Skeletal muscle satellite cell (primary cell): ENCODE measurements at regions not wholly inside any gene's neighbourhood (a gene's known extent, or its start where the extent isn't known, plus 50 kb on each side); places are given as distances from the start of the nearest gene placed in this dataset.

ENCODE experiments used
- H3K27me3 ChIP-seq: 2 replicates; pipeline ENCODE4 v1.7.0; 2013; ENCODE audit warnings: low read length; ENCODE audit not compliant: control insufficient read depth, insufficient read depth
- H3K36me3 ChIP-seq: 2 replicates; pipeline ENCODE4 v1.7.0; 2013; ENCODE audit warnings: mild to moderate bottlenecking, control low read depth, low read length; ENCODE audit not compliant: insufficient read depth
- H3K4me1 ChIP-seq: 2 replicates; pipeline ENCODE4 v1.7.0; 2013; ENCODE audit warnings: low read length; ENCODE audit not compliant: control insufficient read depth, insufficient read depth
- H3K4me2 ChIP-seq: 2 replicates; pipeline ENCODE4 v1.7.0; 2013; ENCODE audit warnings: mild to moderate bottlenecking, low read length
- H3K4me3 ChIP-seq: 2 replicates; pipeline ENCODE4 v1.7.0; 2013; ENCODE audit warnings: low read length
- H3K9ac ChIP-seq: 2 replicates; pipeline ENCODE4 v1.7.0; 2013; ENCODE audit warnings: mild to moderate bottlenecking, low read depth, low read length, moderate library complexity
- H3K9me3 ChIP-seq: replicated peaks from 2 replicates; pipeline ENCODE4 v1.7.0; 2013; ENCODE audit warnings: mild to moderate bottlenecking, control low read depth, low read length

DNA sequence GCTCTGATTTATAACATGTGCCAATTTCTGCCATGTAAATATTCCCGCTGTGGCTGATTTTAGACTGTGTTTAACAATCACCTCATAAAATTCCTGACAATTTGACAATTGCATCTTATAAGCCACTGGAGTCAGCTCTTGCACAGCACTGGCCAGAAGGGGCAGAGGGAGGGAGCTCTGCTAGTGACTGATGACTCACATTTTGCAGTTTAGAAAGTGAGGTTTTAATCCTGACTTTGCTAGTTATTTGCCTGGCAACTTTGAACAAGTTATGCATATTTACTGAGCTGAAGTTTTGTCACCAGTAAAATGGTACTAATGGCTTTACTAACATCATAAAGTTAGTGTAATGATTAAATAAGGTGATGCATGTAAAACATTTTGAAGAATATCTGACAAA, 452.3 kb downstream of the CNTNAP4 start:
- no peaks in the 10 kb centered on the region for H3K36me3 ChIP-seq

DNA sequence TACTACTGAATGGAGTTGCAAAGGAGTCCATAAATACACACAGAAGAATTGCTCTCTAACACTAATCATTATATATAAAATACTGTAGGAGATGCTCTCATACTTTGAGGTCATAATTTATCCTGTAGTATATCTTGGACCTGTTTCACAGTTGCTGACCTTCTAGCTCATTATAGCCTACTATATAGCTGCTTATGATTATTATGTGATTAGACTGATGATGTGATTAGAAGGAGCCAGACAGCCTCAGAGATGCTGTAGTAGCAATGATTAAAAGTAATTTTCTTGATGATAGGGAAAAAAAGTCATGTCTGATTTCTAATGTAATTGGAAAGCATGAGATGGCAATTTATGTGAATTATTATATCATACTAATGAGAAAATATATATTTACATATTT, 455.7 kb downstream of the CNTNAP4 start:
- Histone ChIP-seq H3K4me1 (no peaks in the 10 kb centered on the region), H3K4me2 (no peak overlapping the region)

More for the DNA sequence above, 452.3 kb downstream of the CNTNAP4 start:
- no peaks in the 10 kb centered on the region for H3K4me1 ChIP-seq
- H3K4me3 ChIP-seq = no peak overlapping the region
- H3K27me3 ChIP-seq = no peaks in the 10 kb centered on the region
- H3K4me2 ChIP-seq = no peak overlapping the region
- no peaks in the 10 kb centered on the region for H3K9me3 ChIP-seq
- H3K9ac ChIP-seq = no peak overlapping the region

DNA sequence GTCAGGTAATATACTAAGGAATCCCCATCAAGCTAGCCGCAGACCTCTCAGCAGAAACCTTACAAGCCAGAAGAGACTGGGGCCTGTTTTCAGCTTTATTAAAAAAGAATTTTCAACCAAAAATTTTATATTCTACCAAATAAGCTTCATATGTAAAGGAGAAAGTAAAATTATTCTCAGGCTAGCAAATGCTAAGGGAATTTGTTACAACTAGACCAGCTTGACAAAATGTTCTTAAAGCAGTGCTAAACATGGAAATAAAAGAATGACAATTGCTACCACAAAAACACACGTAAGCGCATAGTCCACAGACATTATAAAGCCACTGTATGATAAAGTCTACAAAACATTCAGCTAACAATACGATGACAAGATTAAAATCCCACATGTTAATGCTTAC, 449.4 kb upstream of the MON1B start:
- H3K4me1 ChIP-seq = no peaks in the 10 kb centered on the region
- peaks cover 4% of the 10 kb centered on the region for H3K9me3 ChIP-seq
- H3K9ac ChIP-seq = no peak overlapping the region
- no peak overlapping the region for H3K4me2 ChIP-seq
- H3K27me3 ChIP-seq = no peaks in the 10 kb centered on the region
- H3K36me3 ChIP-seq = no peaks in the 10 kb centered on the region
- H3K4me3 ChIP-seq = no peak overlapping the region

More for the DNA sequence above, 455.7 kb downstream of the CNTNAP4 start:
- Histone ChIP-seq H3K4me3 (no peak overlapping the region), H3K27me3 (no peaks in the 10 kb centered on the region), H3K36me3 (no peaks in the 10 kb centered on the region), H3K9me3 (no peaks in the 10 kb centered on the region), H3K9ac (no peak overlapping the region)

DNA sequence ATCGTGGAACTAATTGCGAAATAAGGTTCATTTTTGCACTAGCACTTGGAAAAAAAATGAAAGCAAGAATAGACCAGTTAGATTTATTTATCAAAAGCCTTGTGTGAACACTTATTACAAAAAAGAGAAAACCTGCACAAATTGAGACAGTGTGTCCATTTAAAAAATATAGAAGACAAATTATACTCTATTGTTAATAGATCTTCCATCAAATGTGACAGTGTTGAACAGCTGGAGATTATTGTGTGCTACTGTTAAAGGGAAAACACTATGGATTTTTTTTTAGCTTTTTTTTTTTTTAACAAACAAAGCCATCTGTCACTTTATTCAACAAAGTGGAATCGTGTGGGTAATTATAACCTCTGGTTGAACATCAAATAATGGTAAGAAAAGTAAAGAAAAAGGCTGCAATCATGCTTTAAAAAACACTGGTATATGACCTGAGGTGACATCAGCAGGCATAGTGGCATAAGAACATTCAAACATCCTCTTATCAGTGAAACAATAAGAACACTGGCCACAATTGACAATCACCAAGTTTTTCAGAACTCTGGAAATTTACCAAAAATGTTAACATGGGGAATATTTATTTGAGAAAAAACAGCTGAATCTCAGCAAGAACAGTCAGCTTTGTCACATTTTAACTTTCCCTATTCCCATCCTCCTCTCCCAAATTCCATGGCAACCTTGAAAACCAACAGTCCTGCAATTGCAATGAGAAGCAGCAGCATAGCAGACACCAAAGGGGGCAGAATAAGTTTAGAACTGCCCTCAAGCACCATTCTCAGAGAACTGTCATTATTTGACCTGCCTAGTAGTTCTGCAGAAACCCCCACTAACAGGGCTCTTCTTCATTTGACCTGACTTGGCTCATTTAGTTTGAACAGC, 442.3 kb upstream of the MON1B start:
- Histone ChIP-seq H3K9me3 (peaks cover 3% of the 10 kb centered on the region), H3K4me1 (no peaks in the 10 kb centered on the region), H3K27me3 (no peaks in the 10 kb centered on the region), H3K4me3 (no peak overlapping the region), H3K36me3 (no peaks in the 10 kb centered on the region), H3K4me2 (no peak overlapping the region), H3K9ac (no peak overlapping the region)

DNA sequence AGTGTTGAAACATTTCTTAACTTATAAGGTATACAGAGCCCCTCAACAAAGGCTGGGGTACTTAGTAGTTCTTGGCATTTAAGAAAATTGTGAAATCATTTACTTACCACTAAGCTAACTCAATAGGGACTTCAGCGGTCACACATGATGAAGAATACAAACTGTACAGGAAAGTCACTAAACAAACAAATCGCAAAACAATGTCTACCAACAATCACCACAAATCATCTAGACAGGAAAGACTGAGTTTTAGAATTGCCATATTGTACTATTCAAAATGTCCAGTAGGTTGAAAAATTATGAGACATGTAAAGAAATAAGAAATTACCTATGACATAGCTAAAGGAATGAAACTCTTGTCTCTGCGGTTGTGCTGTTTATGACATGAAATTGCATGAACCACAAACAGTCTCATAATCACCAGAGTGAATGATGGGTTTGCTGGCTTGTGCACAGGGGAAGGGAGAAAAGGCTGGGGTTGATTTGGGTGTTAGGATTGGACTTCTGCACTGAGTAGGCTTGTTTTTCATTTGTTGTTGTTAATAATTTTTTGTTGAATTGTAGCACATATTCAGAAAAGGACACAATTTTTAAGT, 441.1 kb upstream of the MON1B start:
- no peak overlapping the region for H3K4me2 ChIP-seq
- H3K4me1 ChIP-seq = no peaks in the 10 kb centered on the region
- no peaks in the 10 kb centered on the region for H3K36me3 ChIP-seq
- H3K9ac ChIP-seq = no peak overlapping the region
- peaks cover 3% of the 10 kb centered on the region for H3K9me3 ChIP-seq
- no peak overlapping the region for H3K4me3 ChIP-seq
- no peaks in the 10 kb centered on the region for H3K27me3 ChIP-seq

DNA sequence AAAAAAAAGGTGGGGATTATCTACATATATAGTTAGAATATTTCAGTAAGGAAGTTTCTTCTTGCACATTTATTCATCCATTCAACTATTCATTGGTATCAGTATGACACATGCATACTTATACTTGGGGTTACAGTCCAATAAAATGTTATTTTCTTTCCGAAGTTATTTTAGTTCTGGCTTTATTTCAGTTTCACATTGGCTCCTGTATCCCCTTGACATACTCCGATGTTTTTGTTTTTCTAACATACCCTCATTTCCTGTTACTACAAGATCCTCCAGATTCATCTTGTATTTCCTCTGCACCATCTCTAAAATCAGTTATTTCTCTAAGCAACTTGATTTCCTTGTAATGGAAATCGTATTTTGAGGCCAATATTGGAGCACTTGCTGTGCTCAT, 435.5 kb upstream of the MON1B start:
- H3K4me3 ChIP-seq = no peak overlapping the region
- H3K36me3 ChIP-seq = no peaks in the 10 kb centered on the region
- H3K4me2 ChIP-seq = no peak overlapping the region
- H3K9ac ChIP-seq = no peak overlapping the region
- H3K27me3 ChIP-seq = no peaks in the 10 kb centered on the region
- H3K4me1 ChIP-seq = no peaks in the 10 kb centered on the region
- no peaks in the 10 kb centered on the region for H3K9me3 ChIP-seq

DNA sequence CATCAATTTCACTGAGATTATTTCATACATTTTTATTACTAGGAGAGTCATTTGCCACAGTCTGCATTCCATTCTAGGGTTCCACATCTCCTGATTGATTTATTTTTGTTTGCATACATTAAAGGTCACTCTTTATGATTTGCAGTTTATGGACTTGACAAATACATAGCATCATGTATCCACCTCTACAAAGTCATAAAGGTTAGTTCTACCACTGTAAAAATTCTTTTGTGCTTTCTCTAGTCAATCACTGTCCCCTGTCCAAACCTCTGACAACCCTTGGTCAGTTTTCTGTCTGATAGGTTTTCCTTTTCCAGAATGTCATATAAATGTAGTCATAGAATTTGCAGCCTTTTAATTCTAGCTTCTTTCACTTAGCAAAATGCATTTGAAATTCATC, 434.6 kb upstream of the MON1B start:
- Histone ChIP-seq H3K27me3 (no peaks in the 10 kb centered on the region), H3K4me1 (no peaks in the 10 kb centered on the region), H3K36me3 (no peaks in the 10 kb centered on the region), H3K9me3 (no peaks in the 10 kb centered on the region), H3K4me2 (no peak overlapping the region), H3K9ac (no peak overlapping the region), H3K4me3 (no peak overlapping the region)

DNA sequence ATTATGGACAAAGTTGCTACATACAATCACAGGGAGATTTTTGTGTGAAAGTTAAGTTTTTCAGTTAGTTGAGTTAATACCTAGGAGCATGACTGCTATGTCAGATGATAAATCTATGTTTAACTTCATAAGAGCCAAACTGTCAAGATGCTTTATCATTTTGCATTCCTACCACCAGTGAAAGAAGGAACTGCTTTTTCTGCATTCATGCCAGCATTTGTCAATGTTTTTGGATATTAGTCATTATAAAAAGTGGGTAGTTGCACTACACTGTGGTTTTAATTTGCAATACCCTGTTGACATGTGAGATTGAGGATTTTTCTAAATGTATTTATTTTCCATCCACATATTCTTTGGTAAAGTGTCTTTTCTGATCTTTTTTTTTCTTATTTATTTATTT, 434.0 kb upstream of the MON1B start:
- Histone ChIP-seq H3K4me2 (no peak overlapping the region), H3K4me3 (no peak overlapping the region), H3K36me3 (no peaks in the 10 kb centered on the region), H3K4me1 (no peaks in the 10 kb centered on the region), H3K27me3 (no peaks in the 10 kb centered on the region), H3K9ac (no peak overlapping the region), H3K9me3 (no peaks in the 10 kb centered on the region)

DNA sequence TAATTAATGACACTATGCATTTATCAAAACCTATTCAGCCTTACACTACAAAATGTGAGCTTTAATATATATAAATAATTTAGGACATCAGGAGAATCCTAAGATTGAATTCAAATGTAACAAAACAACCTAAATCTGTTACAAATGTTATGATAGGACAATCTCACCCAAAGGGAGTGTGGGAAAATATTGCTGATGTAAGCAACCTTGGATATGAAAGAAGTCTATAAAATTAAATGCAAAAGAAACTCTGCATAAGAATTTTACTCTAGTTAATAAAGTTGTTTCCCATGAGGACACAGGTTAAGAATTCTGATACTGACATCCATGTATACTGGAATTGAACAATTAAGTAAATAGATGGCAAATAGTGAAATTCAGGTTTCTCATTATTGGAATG, 424.5 kb upstream of the MON1B start:
- H3K27me3 ChIP-seq = no peaks in the 10 kb centered on the region
- H3K9me3 ChIP-seq = peaks cover 4% of the 10 kb centered on the region
- H3K9ac ChIP-seq = no peak overlapping the region
- H3K4me2 ChIP-seq = no peak overlapping the region
- no peaks in the 10 kb centered on the region for H3K4me1 ChIP-seq
- H3K4me3 ChIP-seq = no peak overlapping the region
- H3K36me3 ChIP-seq = no peaks in the 10 kb centered on the region

DNA sequence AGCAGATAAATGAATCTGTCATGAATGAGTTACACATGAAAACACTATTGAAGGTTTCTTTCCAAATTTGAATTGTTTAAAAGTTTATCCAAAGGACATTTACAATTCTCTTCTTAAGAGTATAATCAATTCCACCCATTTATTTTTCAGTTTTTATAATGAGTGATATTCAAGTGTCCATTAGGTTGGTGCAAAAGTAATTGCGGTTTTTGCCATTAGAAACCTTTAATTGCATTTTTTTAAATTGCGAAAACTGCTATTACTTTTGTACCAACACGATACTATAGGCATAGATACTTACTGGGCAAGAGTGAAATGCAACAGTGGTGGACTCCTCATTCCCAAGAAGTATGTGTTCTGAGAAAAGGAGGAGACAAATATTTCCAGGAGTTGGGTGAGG, 422.7 kb upstream of the MON1B start:
- Histone ChIP-seq H3K27me3 (no peaks in the 10 kb centered on the region), H3K9ac (no peak overlapping the region), H3K9me3 (peaks cover 2% of the 10 kb centered on the region), H3K4me3 (no peak overlapping the region), H3K36me3 (no peaks in the 10 kb centered on the region), H3K4me2 (no peak overlapping the region), H3K4me1 (no peaks in the 10 kb centered on the region)

DNA sequence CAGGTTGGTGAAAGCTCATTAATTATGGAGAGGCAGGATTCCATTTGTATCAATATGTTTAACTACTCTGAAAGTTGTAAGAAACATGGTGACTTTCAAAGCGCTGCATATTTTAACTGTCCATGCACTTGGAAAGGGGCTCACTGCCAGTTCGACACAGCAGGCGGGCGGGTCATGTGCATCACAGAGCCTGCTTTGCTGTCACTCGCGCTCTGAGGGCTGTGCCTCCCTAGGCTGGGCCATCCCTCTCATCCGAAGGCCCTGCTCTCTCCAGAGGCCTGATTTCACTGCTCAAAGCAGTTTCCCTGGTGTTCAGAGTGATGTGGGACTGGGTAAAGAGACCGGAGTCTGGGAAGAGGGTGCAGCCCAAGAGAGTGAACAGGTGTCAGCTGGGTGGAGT, 422.0 kb upstream of the MON1B start:
- Histone ChIP-seq H3K4me2 (no peak overlapping the region), H3K4me3 (no peak overlapping the region), H3K4me1 (no peaks in the 10 kb centered on the region), H3K9me3 (no peaks in the 10 kb centered on the region), H3K27me3 (no peaks in the 10 kb centered on the region), H3K9ac (no peak overlapping the region), H3K36me3 (no peaks in the 10 kb centered on the region)

DNA sequence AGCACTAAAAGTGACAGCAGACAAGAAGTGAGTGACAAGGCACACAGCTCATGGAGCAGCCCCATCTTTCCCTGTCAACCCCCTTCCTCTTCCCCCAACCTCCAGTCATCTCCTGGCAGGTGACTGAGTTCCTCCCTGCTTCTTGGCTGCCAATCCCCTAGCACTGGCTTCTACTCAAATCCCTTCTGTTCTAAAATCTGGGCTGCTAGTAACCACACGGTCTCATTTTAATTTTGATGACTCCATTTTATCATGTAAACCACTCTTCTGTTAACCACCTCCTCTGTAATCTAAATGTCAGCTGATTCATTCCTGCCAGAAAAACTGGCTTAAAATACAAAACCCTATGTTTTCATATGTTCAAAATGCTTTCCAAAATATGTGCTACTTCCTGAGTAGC, 419.8 kb upstream of the MON1B start:
- Histone ChIP-seq H3K36me3 (no peaks in the 10 kb centered on the region), H3K9ac (no peak overlapping the region), H3K4me1 (no peaks in the 10 kb centered on the region), H3K27me3 (no peaks in the 10 kb centered on the region), H3K4me2 (no peak overlapping the region), H3K9me3 (no peaks in the 10 kb centered on the region), H3K4me3 (no peak overlapping the region)
